Gastrocnemius medialis (tissue), 4 donors: ENCODE measurements at regions not wholly inside any gene's neighbourhood (a gene's known extent, or its start where the extent isn't known, plus 50 kb on each side); places are given as distances from the start of the nearest gene placed in this dataset.

Experiments
- POLR2A ChIP-seq, 2 donors: fragments of 450-650 bp; IDR thresholded peaks; one replicate each; pipeline ENCODE4 v1.6.1; 2017; ENCODE audit warnings: antibody characterized with exemption in 2 of 2, mild to moderate bottlenecking in 2 of 2, moderate library complexity in 2 of 2
- TF ChIP-seq, protein P1 (sequence below), 5 experiments: fragments of 450-650 bp in 3 of 5; fragments of 200-600 bp in 2 of 5; sonication (generic) in 2 of 5; IDR thresholded peaks in 4 of 5; conservative IDR thresholded peaks in 1 of 5; 1 replicate in 4 of 5; 2 replicates in 1 of 5; pipeline ENCODE4 v1.5.1; 2016 to 2019; ENCODE audit warnings: antibody characterized with exemption in 5 of 5, mild to moderate bottlenecking in 3 of 5, moderate library complexity in 3 of 5

DNA sequence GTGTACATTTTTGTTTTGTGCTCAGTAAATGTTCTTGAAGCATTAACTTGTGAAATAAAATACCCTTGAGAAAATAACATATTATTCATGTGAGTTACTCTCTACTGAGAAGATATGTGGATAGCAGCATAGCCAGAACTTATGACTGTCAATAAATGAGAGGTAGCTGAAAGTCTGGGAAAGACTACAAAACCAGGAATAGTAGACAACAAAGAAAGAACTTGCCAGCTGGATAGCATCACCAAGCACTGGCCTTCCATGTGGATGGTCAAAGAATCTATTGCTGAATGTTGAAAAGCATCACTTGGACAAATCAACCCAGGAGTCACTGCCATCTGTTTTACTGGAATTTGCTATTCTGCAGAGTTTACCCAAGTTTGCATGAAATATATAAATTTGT, 650.0 kb upstream of the HTR2C start:
- TF ChIP-seq, protein P1, sequence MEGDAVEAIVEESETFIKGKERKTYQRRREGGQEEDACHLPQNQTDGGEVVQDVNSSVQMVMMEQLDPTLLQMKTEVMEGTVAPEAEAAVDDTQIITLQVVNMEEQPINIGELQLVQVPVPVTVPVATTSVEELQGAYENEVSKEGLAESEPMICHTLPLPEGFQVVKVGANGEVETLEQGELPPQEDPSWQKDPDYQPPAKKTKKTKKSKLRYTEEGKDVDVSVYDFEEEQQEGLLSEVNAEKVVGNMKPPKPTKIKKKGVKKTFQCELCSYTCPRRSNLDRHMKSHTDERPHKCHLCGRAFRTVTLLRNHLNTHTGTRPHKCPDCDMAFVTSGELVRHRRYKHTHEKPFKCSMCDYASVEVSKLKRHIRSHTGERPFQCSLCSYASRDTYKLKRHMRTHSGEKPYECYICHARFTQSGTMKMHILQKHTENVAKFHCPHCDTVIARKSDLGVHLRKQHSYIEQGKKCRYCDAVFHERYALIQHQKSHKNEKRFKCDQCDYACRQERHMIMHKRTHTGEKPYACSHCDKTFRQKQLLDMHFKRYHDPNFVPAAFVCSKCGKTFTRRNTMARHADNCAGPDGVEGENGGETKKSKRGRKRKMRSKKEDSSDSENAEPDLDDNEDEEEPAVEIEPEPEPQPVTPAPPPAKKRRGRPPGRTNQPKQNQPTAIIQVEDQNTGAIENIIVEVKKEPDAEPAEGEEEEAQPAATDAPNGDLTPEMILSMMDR (IDR thresholded peaks at IDR 0.05 in 4 of 5, conservative IDR thresholded peaks at IDR 0.05 in 1 of 5), result no peak
- no peak for TF ChIP-seq POLR2A (IDR thresholded peaks at IDR 0.05)
